ENCODE measurements at regions not wholly inside any gene's neighbourhood (a gene's known extent, or its start where the extent isn't known, plus 50 kb on each side); places are given as distances from the start of the nearest gene placed in this dataset.

- TF ChIP-seq, protein P1, sequence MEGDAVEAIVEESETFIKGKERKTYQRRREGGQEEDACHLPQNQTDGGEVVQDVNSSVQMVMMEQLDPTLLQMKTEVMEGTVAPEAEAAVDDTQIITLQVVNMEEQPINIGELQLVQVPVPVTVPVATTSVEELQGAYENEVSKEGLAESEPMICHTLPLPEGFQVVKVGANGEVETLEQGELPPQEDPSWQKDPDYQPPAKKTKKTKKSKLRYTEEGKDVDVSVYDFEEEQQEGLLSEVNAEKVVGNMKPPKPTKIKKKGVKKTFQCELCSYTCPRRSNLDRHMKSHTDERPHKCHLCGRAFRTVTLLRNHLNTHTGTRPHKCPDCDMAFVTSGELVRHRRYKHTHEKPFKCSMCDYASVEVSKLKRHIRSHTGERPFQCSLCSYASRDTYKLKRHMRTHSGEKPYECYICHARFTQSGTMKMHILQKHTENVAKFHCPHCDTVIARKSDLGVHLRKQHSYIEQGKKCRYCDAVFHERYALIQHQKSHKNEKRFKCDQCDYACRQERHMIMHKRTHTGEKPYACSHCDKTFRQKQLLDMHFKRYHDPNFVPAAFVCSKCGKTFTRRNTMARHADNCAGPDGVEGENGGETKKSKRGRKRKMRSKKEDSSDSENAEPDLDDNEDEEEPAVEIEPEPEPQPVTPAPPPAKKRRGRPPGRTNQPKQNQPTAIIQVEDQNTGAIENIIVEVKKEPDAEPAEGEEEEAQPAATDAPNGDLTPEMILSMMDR (IDR thresholded peaks at IDR 0.05; ENCODE audit: borderline replicate concordance, insufficient read depth, low read depth, low read length) = no peak
- no peak overlapping the region for H3K4me3 ChIP-seq (ENCODE audit: low read depth, low read length)
Observed at GRCh38 chr2:234292962-234293243, 204.0 kb downstream of the ARL4C start.

- H3K4me3 ChIP-seq (ENCODE audit: low read depth, low read length) = no peak overlapping the region
- TF ChIP-seq, protein P1 (IDR thresholded peaks at IDR 0.05; ENCODE audit: borderline replicate concordance, insufficient read depth, low read depth, low read length) = no peak
Observed at GRCh38 chr2:234292205-234292961, 204.5 kb downstream of the ARL4C start.

GRCh38 chr2:234291765-234292204 is 205.1 kb downstream of the ARL4C start:
- no peak overlapping the region for H3K4me3 ChIP-seq (ENCODE audit: low read depth, low read length)
- TF ChIP-seq, protein P1 (IDR thresholded peaks at IDR 0.05; ENCODE audit: borderline replicate concordance, insufficient read depth, low read depth, low read length) = no peak

DNA sequence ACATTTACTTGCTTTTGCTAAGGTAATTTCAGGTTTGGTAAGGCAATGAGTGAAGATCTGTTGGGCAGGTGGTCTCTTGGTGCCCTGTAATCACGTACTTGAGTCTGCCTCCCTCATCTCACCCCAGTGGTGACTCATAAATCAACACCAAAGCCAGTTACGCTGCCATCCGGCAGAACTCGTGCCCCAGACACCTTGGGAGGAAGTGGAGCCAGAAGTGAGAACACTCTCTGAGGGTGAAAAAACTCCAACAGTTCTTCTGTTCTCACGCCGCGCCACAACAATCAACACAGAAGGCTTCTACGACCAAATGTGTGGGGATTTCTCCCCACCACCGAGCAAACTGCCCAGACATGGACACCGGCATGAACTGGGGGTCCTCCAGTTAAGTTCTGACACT is 206.2 kb downstream of the ARL4C start:
- TF ChIP-seq, protein P1 (IDR thresholded peaks at IDR 0.05; ENCODE audit: borderline replicate concordance, insufficient read depth, low read depth, low read length) = no peak

DNA sequence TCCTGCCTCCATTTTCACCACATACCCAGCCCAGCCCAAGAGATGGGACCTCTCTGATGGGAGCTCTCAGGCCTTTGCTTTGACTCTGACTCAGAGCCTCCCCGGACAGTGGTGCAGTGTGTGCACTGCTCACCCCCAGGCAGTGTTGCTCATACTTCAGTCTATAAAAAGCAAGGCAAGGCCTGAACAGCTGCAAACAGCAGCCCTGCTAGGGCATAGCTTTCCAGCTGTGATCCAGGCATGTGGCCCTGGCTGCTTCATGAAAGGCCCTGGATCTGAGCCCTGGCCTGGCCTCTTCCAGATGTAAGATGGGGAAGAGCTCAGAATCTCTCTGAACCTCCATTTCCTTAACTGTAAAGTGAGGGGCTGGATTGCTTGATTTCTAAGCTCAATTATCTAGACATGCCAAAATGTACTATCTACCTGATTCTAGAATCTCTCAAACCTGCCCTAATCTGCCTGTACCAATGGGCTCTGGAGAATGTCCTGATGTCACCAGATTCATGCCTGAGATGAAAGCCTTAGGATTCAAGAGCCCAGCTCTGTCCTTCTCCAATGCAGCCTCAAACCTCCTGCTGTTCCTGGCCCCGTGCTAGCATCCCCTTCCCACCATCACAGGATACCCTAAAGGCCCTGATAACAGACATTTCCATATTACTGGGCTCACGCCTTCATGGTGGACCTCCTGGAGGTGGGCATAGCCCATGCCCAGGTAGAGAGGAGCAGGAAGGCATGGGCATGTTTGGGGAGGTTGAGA is 206.9 kb downstream of the ARL4C start:
- TF ChIP-seq, protein P1 (IDR thresholded peaks at IDR 0.05; ENCODE audit: borderline replicate concordance, insufficient read depth, low read depth, low read length) = no peak
- H3K4me3 ChIP-seq (ENCODE audit: low read depth, low read length) = no peak overlapping the region

More for the DNA sequence above, 206.2 kb downstream of the ARL4C start:
- H3K4me3 ChIP-seq (ENCODE audit: low read depth, low read length) = no peak overlapping the region

GRCh38 chr2:234288974-234289455 is 207.9 kb downstream of the ARL4C start:
- no peak overlapping the region for H3K4me3 ChIP-seq (ENCODE audit: low read depth, low read length)
- TF ChIP-seq, protein P1 (IDR thresholded peaks at IDR 0.05; ENCODE audit: borderline replicate concordance, insufficient read depth, low read depth, low read length) = peak; percentile 85

All from GM12875 (cell line).